ENCODE measurements at regions not wholly inside any gene's neighbourhood (a gene's known extent, or its start where the extent isn't known, plus 50 kb on each side); places are given as distances from the start of the nearest gene placed in this dataset.

DNA sequence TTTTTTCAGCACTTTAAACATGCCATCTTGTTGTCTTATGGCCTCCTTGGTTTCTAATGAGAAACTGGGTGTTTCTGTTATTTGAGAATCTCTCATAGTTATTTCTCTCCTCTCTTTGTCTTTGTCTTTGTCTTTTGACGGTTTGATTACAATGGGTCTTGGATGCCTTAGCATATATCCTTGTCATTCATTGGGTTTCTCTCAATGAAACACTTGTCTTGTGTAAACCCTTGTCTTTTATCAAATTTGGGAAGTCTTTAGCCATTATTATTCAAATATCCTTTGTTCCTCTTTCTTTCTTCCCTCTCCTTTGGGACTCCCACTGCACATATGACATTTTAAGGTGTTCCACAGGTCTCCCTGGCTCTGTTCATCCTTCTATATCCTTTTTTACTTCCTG is 373.5 kb upstream of the TBX3 start:
- 85% methylated on average over 1 of the region's 1 CpG for WGBS
- Histone ChIP-seq H3K4me1 (ENCODE audit: control insufficient read depth in 4 of 4, insufficient read depth in 4 of 4, low read length in 3 of 4) (no peaks in the 10 kb centered on the region), H3K27ac (ENCODE audit: low read depth in 1 of 2, low read length in 2 of 2) (no peak overlapping the region), H3K4me3 (ENCODE audit: low read depth in 1 of 3, low read length in 3 of 3) (no peak overlapping the region), H3K9ac (ENCODE audit: low read depth in 1 of 2, low read length in 2 of 2) (no peak overlapping the region), H3K9me3 (ENCODE audit: control insufficient read depth in 4 of 4, low read length in 3 of 4) (no peaks in the 10 kb centered on the region), H3K36me3 (ENCODE audit: control insufficient read depth in 4 of 4, insufficient read depth in 3 of 4, low read depth in 1 of 4, low read length in 3 of 4) (no peaks in the 10 kb centered on the region), H3K27me3 (ENCODE audit: control insufficient read depth in 4 of 4, insufficient read depth in 4 of 4, low read length in 3 of 4) (no peaks in the 10 kb centered on the region)
- TF ChIP-seq RXRA (IDR thresholded peaks at IDR 0.05) (no peak), TAF1 (conservative IDR thresholded peaks at IDR 0.05) (no peak), HNF4G (IDR thresholded peaks at IDR 0.05) (no peak), NR2F2 (IDR thresholded peaks at IDR 0.05) (no peak), SP1 (IDR thresholded peaks at IDR 0.05) (no peak), FOXA1 (IDR thresholded peaks at IDR 0.05) (no peak), FOXA2 (IDR thresholded peaks at IDR 0.05) (no peak), JUND (IDR thresholded peaks at IDR 0.05) (no peak), EGR1 (IDR thresholded peaks at IDR 0.05; ENCODE audit: low read depth in 2 of 2) (no peak)
- TF ChIP-seq, protein P1, sequence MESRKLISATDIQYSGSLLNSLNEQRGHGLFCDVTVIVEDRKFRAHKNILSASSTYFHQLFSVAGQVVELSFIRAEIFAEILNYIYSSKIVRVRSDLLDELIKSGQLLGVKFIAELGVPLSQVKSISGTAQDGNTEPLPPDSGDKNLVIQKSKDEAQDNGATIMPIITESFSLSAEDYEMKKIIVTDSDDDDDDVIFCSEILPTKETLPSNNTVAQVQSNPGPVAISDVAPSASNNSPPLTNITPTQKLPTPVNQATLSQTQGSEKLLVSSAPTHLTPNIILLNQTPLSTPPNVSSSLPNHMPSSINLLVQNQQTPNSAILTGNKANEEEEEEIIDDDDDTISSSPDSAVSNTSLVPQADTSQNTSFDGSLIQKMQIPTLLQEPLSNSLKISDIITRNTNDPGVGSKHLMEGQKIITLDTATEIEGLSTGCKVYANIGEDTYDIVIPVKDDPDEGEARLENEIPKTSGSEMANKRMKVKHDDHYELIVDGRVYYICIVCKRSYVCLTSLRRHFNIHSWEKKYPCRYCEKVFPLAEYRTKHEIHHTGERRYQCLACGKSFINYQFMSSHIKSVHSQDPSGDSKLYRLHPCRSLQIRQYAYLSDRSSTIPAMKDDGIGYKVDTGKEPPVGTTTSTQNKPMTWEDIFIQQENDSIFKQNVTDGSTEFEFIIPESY (IDR thresholded peaks at IDR 0.05): no peak
- TF ChIP-seq, protein P2, sequence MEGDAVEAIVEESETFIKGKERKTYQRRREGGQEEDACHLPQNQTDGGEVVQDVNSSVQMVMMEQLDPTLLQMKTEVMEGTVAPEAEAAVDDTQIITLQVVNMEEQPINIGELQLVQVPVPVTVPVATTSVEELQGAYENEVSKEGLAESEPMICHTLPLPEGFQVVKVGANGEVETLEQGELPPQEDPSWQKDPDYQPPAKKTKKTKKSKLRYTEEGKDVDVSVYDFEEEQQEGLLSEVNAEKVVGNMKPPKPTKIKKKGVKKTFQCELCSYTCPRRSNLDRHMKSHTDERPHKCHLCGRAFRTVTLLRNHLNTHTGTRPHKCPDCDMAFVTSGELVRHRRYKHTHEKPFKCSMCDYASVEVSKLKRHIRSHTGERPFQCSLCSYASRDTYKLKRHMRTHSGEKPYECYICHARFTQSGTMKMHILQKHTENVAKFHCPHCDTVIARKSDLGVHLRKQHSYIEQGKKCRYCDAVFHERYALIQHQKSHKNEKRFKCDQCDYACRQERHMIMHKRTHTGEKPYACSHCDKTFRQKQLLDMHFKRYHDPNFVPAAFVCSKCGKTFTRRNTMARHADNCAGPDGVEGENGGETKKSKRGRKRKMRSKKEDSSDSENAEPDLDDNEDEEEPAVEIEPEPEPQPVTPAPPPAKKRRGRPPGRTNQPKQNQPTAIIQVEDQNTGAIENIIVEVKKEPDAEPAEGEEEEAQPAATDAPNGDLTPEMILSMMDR (IDR thresholded peaks at IDR 0.05; ENCODE audit: low read depth, low read length, missing input control): no peak
- TF ChIP-seq, protein P3, sequence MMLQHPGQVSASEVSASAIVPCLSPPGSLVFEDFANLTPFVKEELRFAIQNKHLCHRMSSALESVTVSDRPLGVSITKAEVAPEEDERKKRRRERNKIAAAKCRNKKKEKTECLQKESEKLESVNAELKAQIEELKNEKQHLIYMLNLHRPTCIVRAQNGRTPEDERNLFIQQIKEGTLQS (IDR thresholded peaks at IDR 0.05): no peak
- no peak for DNase-seq (ENCODE audit: low spot score)

DNA sequence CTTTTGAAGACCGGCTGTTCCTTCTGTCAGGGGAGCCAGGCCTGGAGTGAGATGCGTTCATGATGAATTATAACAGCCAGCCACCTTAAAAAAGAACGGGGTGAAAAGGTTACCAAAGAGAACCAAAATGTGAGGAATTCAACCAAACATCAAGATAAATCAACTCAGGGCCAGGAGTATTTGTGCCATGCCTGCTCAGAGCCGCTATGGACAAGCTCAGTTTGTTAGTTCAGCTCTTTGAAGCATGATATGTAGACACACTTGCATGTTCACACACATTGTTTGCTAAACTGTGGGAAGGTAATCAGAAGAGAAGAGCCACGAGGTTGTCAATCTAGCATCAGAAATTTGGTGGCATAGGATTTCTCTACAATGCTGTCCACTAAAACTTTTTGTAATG is 367.4 kb upstream of the TBX3 start:
- no peaks in the 10 kb centered on the region for H3K9me3 ChIP-seq (ENCODE audit: control insufficient read depth in 4 of 4, low read length in 3 of 4)
- H3K4me3 ChIP-seq (ENCODE audit: low read depth in 1 of 3, low read length in 3 of 3): no peak overlapping the region
- H3K4me1 ChIP-seq (ENCODE audit: control insufficient read depth in 4 of 4, insufficient read depth in 4 of 4, low read length in 3 of 4): no peaks in the 10 kb centered on the region
- no peak overlapping the region for H3K9ac ChIP-seq (ENCODE audit: low read depth in 1 of 2, low read length in 2 of 2)
- 62% methylated on average over 5 of the region's 5 CpGs for WGBS
- no peaks in the 10 kb centered on the region for H3K27me3 ChIP-seq (ENCODE audit: control insufficient read depth in 4 of 4, insufficient read depth in 4 of 4, low read length in 3 of 4)
- no peaks in the 10 kb centered on the region for H3K36me3 ChIP-seq (ENCODE audit: control insufficient read depth in 4 of 4, insufficient read depth in 3 of 4, low read depth in 1 of 4, low read length in 3 of 4)
- H3K27ac ChIP-seq (ENCODE audit: low read depth in 1 of 2, low read length in 2 of 2): no peak overlapping the region
- TF ChIP-seq YY1 (IDR thresholded peaks at IDR 0.05) (no peak), RAD21 (IDR thresholded peaks at IDR 0.05) (peak in 1 of 2 donors; percentile 22), RXRA (IDR thresholded peaks at IDR 0.05) (no peak)
- DNase-seq (ENCODE audit: low spot score): no peak

DNA sequence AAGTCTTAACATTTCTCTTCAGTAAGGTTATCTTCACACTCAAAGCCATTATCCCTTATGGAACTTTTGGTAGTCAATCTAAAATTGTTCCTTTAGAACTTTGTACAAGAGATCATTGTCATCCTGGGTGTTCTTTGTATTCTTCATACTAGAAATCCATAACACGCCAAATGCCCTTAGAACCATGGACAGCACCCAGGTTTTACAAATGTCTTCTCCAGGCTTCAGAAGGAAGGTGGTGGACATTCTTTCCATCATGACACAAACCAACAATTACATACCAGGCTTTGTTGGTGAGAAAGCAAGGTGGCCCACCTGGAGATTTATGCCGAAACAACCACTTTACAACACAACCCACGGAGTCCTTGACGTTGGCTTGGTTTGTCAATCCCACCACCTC is 365.6 kb upstream of the TBX3 start:
- H3K9ac ChIP-seq (ENCODE audit: low read depth in 1 of 2, low read length in 2 of 2): no peak overlapping the region
- H3K9me3 ChIP-seq (ENCODE audit: control insufficient read depth in 4 of 4, low read length in 3 of 4): no peaks in the 10 kb centered on the region
- H3K27ac ChIP-seq (ENCODE audit: low read depth in 1 of 2, low read length in 2 of 2): no peak overlapping the region
- no peaks in the 10 kb centered on the region for H3K36me3 ChIP-seq (ENCODE audit: control insufficient read depth in 4 of 4, insufficient read depth in 3 of 4, low read depth in 1 of 4, low read length in 3 of 4)
- H3K4me3 ChIP-seq (ENCODE audit: low read depth in 1 of 3, low read length in 3 of 3): no peak overlapping the region
- DNase-seq (ENCODE audit: low spot score): no peak
- no peaks in the 10 kb centered on the region for H3K4me1 ChIP-seq (ENCODE audit: control insufficient read depth in 4 of 4, insufficient read depth in 4 of 4, low read length in 3 of 4)
- whole genome bisulfite sequencing: 91% methylated on average over 4 of the region's 4 CpGs
- H3K27me3 ChIP-seq (ENCODE audit: control insufficient read depth in 4 of 4, insufficient read depth in 4 of 4, low read length in 3 of 4): no peaks in the 10 kb centered on the region
- TF ChIP-seq, protein P4, sequence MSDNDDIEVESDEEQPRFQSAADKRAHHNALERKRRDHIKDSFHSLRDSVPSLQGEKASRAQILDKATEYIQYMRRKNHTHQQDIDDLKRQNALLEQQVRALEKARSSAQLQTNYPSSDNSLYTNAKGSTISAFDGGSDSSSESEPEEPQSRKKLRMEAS (IDR thresholded peaks at IDR 0.05): no peak
- TF ChIP-seq GABPA (IDR thresholded peaks at IDR 0.05 in 1 of 2, conservative IDR thresholded peaks at IDR 0.05 in 1 of 2) (no peak), FOXA2 (IDR thresholded peaks at IDR 0.05) (no peak)
- TF ChIP-seq, protein P2 (IDR thresholded peaks at IDR 0.05; ENCODE audit: low read depth, low read length, missing input control): no peak
- TF ChIP-seq, protein P5, sequence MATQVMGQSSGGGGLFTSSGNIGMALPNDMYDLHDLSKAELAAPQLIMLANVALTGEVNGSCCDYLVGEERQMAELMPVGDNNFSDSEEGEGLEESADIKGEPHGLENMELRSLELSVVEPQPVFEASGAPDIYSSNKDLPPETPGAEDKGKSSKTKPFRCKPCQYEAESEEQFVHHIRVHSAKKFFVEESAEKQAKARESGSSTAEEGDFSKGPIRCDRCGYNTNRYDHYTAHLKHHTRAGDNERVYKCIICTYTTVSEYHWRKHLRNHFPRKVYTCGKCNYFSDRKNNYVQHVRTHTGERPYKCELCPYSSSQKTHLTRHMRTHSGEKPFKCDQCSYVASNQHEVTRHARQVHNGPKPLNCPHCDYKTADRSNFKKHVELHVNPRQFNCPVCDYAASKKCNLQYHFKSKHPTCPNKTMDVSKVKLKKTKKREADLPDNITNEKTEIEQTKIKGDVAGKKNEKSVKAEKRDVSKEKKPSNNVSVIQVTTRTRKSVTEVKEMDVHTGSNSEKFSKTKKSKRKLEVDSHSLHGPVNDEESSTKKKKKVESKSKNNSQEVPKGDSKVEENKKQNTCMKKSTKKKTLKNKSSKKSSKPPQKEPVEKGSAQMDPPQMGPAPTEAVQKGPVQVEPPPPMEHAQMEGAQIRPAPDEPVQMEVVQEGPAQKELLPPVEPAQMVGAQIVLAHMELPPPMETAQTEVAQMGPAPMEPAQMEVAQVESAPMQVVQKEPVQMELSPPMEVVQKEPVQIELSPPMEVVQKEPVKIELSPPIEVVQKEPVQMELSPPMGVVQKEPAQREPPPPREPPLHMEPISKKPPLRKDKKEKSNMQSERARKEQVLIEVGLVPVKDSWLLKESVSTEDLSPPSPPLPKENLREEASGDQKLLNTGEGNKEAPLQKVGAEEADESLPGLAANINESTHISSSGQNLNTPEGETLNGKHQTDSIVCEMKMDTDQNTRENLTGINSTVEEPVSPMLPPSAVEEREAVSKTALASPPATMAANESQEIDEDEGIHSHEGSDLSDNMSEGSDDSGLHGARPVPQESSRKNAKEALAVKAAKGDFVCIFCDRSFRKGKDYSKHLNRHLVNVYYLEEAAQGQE (IDR thresholded peaks at IDR 0.05): peak; percentile 95

All from liver (tissue), 8 donors.